MCF 10A (cell line): ENCODE measurements at regions not wholly inside any gene's neighbourhood (a gene's known extent, or its start where the extent isn't known, plus 50 kb on each side); places are given as distances from the start of the nearest gene placed in this dataset.

Experiments used
- BruUV-seq: library from RNA; stranded (reverse); fragments of 400-500 nt; replicated peaks from 2 replicates; lab custom pipeline; 2021; lab: Mats Ljungman, UMichigan
- CTCF ChIA-PET: fragments of 300-600 bp; sonication (Branson Sonifier 250); formaldehyde crosslinking; extraction: SDS; loops from one replicate; lab custom pipeline; 2021; ENCODE audit warnings: antibody characterized with exemption, inconsistent platforms; lab: Yijun Ruan, JAX
- POLR2A ChIA-PET: fragments of 300-600, 350-650 bp; sonication (Branson Sonifier 250); formaldehyde crosslinking; extraction: SDS; loops from one replicate; lab custom pipeline; 2020; ENCODE audit warnings: antibody characterized with exemption, inconsistent platforms; lab: Yijun Ruan, JAX
- DNase-seq: peaks from one replicate; pipeline ENCODE4 v3.0.0-alpha.2; 2018; ENCODE audit not compliant: unreplicated experiment
- H3K27ac Mint-ChIP-seq: one replicate; pipeline ENCODE4 v1.8.0; 2022; ENCODE audit warnings: mild to moderate bottlenecking, low read depth, mixed read lengths; ENCODE audit not compliant: unreplicated experiment
- H3K27me3 Mint-ChIP-seq: one replicate; pipeline ENCODE4 v1.8.0; 2022; ENCODE audit warnings: mixed read lengths; ENCODE audit not compliant: insufficient read depth, unreplicated experiment
- H3K36me3 Mint-ChIP-seq: one replicate; pipeline ENCODE4 v1.8.0; 2022; ENCODE audit warnings: mild to moderate bottlenecking, moderate library complexity, mixed read lengths; ENCODE audit not compliant: insufficient read depth, unreplicated experiment
- H3K4me1 Mint-ChIP-seq: one replicate; pipeline ENCODE4 v1.8.0; 2022; ENCODE audit warnings: mixed read lengths; ENCODE audit not compliant: insufficient read depth, unreplicated experiment
- H3K4me3 Mint-ChIP-seq: one replicate; pipeline ENCODE4 v1.8.0; 2022; ENCODE audit warnings: mild to moderate bottlenecking, moderate library complexity, mixed read lengths; ENCODE audit not compliant: unreplicated experiment
- H3K9me3 Mint-ChIP-seq: one replicate; pipeline ENCODE4 v1.8.0; 2022; ENCODE audit warnings: mixed read lengths; ENCODE audit not compliant: unreplicated experiment
- CTCF ChIP-seq: fragments of 200-600 bp; IDR thresholded peaks from one replicate; pipeline ENCODE4 v1.8.0; 2022; ENCODE audit warnings: antibody characterized with exemption, mild to moderate bottlenecking; ENCODE audit not compliant: unreplicated experiment
- intact Hi-C: fragments of 100-400 bp; cut with micrococcal nuclease; formaldehyde crosslinking; loops from 2 replicates; pipeline ENCODE4 v1.14.1; 2022

- CTCF ChIA-PET, result interaction anchor here (0.6 kb wide), 1 partner anchor 30 kb away, joined by 3 read pairs; no protein-coding TSS in a partner anchor
- H3K4me3 Mint-ChIP-seq, result no peak overlapping the region
- no peaks in the 10 kb centered on the region for H3K9me3 Mint-ChIP-seq
- DNase-seq, result no peak
- H3K4me1 Mint-ChIP-seq, result no peaks in the 10 kb centered on the region
- TF ChIP-seq CTCF, result no peak
- intact Hi-C loops, result no loop called here
- no peak overlapping the region for H3K27ac Mint-ChIP-seq
- POLR2A ChIA-PET, result no interaction called here
- H3K36me3 Mint-ChIP-seq, result no peaks in the 10 kb centered on the region
- peaks cover 10% of the 10 kb centered on the region for H3K27me3 Mint-ChIP-seq
- BruUV-seq, result no TSS peak
Measured at GRCh38 chr5:3281366-3281765, 314.3 kb upstream of the IRX1 start.

- TF ChIP-seq CTCF, result no peak
- H3K9me3 Mint-ChIP-seq, result no peaks in the 10 kb centered on the region
- DNase-seq, result no peak
- no peaks in the 10 kb centered on the region for H3K4me1 Mint-ChIP-seq
- ChIA-PET CTCF (no interaction called here), POLR2A (no interaction called here)
- H3K27me3 Mint-ChIP-seq, result peaks cover 10% of the 10 kb centered on the region
- no peak overlapping the region for H3K4me3 Mint-ChIP-seq
- no peak overlapping the region for H3K27ac Mint-ChIP-seq
- intact Hi-C loops, result no loop called here
- H3K36me3 Mint-ChIP-seq, result no peaks in the 10 kb centered on the region
- no TSS peak for BruUV-seq
Measured at GRCh38 chr5:3278643-3279042, 317.0 kb upstream of the IRX1 start.

- POLR2A ChIA-PET, result no interaction called here
- no peak for TF ChIP-seq CTCF
- Mint-ChIP-seq H3K27ac (no peak overlapping the region), H3K9me3 (no peaks in the 10 kb centered on the region), H3K4me3 (no peak overlapping the region), H3K4me1 (no peaks in the 10 kb centered on the region), H3K36me3 (no peaks in the 10 kb centered on the region), H3K27me3 (peaks cover 10% of the 10 kb centered on the region)
- intact Hi-C loops, result no loop called here
- no peak for DNase-seq
- BruUV-seq, result no TSS peak
- CTCF ChIA-PET, result interaction anchor here (0.9 kb wide), 1 partner anchor 9 kb away, joined by 5 read pairs; no protein-coding TSS in a partner anchor
Measured at GRCh38 chr5:3277590-3278196, 317.9 kb upstream of the IRX1 start.

- no peak for TF ChIP-seq CTCF
- no peak overlapping the region for H3K27ac Mint-ChIP-seq
- no TSS peak for BruUV-seq
- CTCF ChIA-PET, result no interaction called here
- H3K4me1 Mint-ChIP-seq, result no peaks in the 10 kb centered on the region
- intact Hi-C loops, result no loop called here
- H3K4me3 Mint-ChIP-seq, result no peak overlapping the region
- no peaks in the 10 kb centered on the region for H3K9me3 Mint-ChIP-seq
- POLR2A ChIA-PET, result no interaction called here
- no peaks in the 10 kb centered on the region for H3K36me3 Mint-ChIP-seq
- DNase-seq, result no peak
- peaks cover 10% of the 10 kb centered on the region for H3K27me3 Mint-ChIP-seq
Measured at GRCh38 chr5:3276896-3277295, 318.7 kb upstream of the IRX1 start.
